ENCODE measurements at regions not wholly inside any gene's neighbourhood (a gene's known extent, or its start where the extent isn't known, plus 50 kb on each side); places are given as distances from the start of the nearest gene placed in this dataset.

DNA sequence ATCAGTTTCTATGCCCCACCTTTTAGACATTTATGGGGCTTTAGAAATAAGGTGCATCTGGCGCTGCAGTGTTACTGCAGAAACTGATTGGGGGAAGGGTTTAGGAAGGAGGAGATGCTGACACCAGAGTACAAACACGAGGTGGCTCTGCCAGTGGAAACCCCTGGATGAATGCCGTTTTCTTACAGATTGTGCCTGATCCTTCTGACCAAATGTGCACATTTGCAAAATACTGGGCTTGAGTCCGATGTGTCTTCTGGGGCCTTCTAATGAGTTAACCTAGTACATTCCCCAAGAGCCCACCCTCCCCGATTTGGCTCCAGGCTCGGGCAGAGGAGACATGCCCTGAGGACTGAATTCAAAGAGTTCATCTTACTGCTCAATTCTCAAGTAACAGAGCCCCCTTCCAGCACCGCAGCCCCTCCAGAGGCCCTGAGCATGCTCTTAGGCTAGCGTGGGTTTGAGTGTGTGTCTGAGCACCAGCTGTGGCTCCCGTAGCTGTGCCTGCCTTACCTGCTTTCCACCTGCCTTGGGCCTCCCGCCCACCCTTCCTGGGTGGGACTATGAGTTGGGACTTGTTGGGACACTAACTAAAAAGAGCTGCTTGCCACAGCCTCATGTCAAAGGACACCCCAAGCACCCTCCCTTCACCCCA, 116.7 kb upstream of the COPS8 start (continued):
- TF ChIP-seq ZNF501 (CRISPR knock-in tag; IDR thresholded peaks at IDR 0.05) (no peak), SKI (IDR thresholded peaks at IDR 0.05; ENCODE audit: partially characterized antibody) (no peak), SALL2 (CRISPR knock-in tag; IDR thresholded peaks at IDR 0.05) (no peak), ZC3H13 (CRISPR knock-in tag; IDR thresholded peaks at IDR 0.05) (no peak), HOXA7 (CRISPR knock-in tag; IDR thresholded peaks at IDR 0.05) (no peak), ZNF775 (CRISPR knock-in tag; IDR thresholded peaks at IDR 0.05; ENCODE audit: borderline replicate concordance) (no peak)
- TF ChIP-seq, protein P1, sequence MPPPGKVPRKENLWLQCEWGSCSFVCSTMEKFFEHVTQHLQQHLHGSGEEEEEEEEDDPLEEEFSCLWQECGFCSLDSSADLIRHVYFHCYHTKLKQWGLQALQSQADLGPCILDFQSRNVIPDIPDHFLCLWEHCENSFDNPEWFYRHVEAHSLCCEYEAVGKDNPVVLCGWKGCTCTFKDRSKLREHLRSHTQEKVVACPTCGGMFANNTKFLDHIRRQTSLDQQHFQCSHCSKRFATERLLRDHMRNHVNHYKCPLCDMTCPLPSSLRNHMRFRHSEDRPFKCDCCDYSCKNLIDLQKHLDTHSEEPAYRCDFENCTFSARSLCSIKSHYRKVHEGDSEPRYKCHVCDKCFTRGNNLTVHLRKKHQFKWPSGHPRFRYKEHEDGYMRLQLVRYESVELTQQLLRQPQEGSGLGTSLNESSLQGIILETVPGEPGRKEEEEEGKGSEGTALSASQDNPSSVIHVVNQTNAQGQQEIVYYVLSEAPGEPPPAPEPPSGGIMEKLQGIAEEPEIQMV (CRISPR knock-in tag; IDR thresholded peaks at IDR 0.05; ENCODE audit: low read depth): no peak

DNA sequence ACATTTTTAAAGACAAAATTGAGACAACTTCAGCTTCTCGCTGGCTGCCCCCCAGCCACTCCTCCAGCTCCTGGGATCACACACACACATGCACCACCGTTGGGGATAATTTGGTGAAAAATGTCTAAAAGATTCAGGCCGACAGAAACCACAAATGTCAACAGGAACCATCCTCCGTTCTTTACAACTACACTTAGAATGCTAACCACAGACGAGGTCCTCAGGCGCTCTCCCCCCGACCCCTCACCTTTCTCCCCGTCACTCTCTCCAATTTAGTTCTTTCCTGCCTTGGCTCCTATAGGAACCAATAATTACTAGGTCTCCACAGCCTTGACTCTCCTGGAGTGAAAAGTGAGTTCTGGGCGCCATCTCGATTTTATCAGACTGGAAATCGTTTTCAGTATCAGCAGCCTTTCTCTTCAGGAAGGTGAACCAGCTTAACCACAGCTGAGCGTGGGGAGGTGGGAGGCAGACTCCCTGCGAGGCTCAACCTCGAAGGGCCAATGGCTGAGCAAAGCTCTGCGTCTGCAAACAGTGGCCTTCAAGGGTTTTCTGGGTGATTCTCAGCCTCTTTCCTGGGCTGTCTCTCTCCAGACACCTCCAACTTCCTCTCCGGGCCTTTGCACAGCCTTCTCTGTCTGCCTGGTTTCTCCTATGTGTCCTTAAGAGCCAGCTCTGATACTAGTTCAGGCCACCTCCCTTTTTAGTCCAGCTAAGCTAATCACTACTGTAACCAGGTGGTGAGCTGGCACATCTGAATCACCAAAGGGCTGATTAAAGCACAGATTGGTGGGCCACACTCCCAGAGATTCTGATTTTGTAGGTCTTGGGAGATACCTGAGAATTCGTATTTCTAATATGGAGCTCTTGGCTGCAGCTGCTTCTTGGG, 115.7 kb upstream of the COPS8 start:
- H3K79me2 ChIP-seq (ENCODE audit: insufficient read depth, low read length): no peaks in the 10 kb centered on the region
- H3K4me3 ChIP-seq (replicated peaks in 1 of 3; ENCODE audit: insufficient read depth in 1 of 3, low read depth in 2 of 3, low read length in 3 of 3): no peak overlapping the region
- FAIRE-seq (no peak), ATAC-seq (no peak), DNase-seq (ENCODE audit: low spot score) (no peak)
- ChIA-PET POLR2A (no interaction called here), CTCF (ENCODE audit: low intra/inter-chr PET ratio, low total read pairs) (no interaction called here)
- no peak overlapping the region for H3K27ac ChIP-seq (ENCODE audit: extremely low read length, insufficient read depth, low read length)
- WGBS (ENCODE audit: low lambda C conversion rate): 75% methylated on average over 17 of the region's 17 CpGs
- H4K20me1 ChIP-seq (ENCODE audit: insufficient read depth, low read length): no peaks in the 10 kb centered on the region
- H3K36me3 ChIP-seq (replicated peaks in 1 of 2; ENCODE audit: control insufficient read depth in 1 of 2, insufficient read depth in 2 of 2, low read length in 2 of 2): no peaks in the 10 kb centered on the region
- no peak overlapping the region for H3K9ac ChIP-seq (ENCODE audit: insufficient read depth, low read depth, low read length)
- no peak overlapping the region for H2AFZ ChIP-seq (ENCODE audit: low read length)
- in situ Hi-C loops (cut with HindIII; ENCODE audit: extremely low pct_ligation_motif_present, low pct_unique_long_range_greater_than_20kb): no loop called here
- intact Hi-C loops (cut with micrococcal nuclease; ENCODE audit: unreplicated experiment): no loop called here
- H3K9me3 ChIP-seq (ENCODE audit: low read length): no peaks in the 10 kb centered on the region
- BruUV-seq (replicated peaks): no TSS peak
- peaks cover 78% of the 10 kb centered on the region for H3K4me1 ChIP-seq (ENCODE audit: insufficient read depth, low read length)
- H3K4me2 ChIP-seq (ENCODE audit: low read depth, low read length): no peak overlapping the region; the same call in 1 of the 2 replicates
- no peaks in the 10 kb centered on the region; a peak in 1 of 5 replicates for H3K27me3 ChIP-seq (ENCODE audit: control insufficient read depth in 1 of 2, insufficient read depth in 2 of 2, low read length in 2 of 2)
- TF ChIP-seq, protein P2, sequence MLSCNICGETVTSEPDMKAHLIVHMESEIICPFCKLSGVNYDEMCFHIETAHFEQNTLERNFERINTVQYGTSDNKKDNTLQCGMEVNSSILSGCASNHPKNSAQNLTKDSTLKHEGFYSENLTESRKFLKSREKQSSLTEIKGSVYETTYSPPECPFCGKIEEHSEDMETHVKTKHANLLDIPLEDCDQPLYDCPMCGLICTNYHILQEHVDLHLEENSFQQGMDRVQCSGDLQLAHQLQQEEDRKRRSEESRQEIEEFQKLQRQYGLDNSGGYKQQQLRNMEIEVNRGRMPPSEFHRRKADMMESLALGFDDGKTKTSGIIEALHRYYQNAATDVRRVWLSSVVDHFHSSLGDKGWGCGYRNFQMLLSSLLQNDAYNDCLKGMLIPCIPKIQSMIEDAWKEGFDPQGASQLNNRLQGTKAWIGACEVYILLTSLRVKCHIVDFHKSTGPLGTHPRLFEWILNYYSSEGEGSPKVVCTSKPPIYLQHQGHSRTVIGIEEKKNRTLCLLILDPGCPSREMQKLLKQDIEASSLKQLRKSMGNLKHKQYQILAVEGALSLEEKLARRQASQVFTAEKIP (CRISPR knock-in tag; IDR thresholded peaks at IDR 0.05; ENCODE audit: borderline replicate concordance): no peak
- TF ChIP-seq MIER2 (CRISPR knock-in tag; IDR thresholded peaks at IDR 0.05): no peak
- TF ChIP-seq, protein P3, sequence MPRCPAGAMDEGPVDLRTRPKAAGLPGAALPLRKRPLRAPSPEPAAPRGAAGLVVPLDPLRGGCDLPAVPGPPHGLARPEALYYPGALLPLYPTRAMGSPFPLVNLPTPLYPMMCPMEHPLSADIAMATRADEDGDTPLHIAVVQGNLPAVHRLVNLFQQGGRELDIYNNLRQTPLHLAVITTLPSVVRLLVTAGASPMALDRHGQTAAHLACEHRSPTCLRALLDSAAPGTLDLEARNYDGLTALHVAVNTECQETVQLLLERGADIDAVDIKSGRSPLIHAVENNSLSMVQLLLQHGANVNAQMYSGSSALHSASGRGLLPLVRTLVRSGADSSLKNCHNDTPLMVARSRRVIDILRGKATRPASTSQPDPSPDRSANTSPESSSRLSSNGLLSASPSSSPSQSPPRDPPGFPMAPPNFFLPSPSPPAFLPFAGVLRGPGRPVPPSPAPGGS (CRISPR knock-in tag; IDR thresholded peaks at IDR 0.05): no peak
- TF ChIP-seq, protein P4, sequence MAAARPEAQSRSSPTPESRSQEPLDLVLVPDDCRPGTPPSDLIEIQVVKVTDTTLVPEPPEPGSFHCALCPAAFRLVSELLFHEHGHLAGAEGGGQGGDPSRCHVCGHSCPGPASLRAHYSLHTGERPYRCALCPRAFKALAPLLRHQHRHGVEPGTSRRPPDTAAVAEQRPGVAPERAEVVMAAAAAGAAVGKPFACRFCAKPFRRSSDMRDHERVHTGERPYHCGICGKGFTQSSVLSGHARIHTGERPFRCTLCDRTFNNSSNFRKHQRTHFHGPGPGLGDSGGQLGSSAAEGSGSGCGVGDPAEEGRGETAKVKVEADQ (CRISPR knock-in tag; IDR thresholded peaks at IDR 0.05; ENCODE audit: borderline replicate concordance): no peak
- TF ChIP-seq, protein P5, sequence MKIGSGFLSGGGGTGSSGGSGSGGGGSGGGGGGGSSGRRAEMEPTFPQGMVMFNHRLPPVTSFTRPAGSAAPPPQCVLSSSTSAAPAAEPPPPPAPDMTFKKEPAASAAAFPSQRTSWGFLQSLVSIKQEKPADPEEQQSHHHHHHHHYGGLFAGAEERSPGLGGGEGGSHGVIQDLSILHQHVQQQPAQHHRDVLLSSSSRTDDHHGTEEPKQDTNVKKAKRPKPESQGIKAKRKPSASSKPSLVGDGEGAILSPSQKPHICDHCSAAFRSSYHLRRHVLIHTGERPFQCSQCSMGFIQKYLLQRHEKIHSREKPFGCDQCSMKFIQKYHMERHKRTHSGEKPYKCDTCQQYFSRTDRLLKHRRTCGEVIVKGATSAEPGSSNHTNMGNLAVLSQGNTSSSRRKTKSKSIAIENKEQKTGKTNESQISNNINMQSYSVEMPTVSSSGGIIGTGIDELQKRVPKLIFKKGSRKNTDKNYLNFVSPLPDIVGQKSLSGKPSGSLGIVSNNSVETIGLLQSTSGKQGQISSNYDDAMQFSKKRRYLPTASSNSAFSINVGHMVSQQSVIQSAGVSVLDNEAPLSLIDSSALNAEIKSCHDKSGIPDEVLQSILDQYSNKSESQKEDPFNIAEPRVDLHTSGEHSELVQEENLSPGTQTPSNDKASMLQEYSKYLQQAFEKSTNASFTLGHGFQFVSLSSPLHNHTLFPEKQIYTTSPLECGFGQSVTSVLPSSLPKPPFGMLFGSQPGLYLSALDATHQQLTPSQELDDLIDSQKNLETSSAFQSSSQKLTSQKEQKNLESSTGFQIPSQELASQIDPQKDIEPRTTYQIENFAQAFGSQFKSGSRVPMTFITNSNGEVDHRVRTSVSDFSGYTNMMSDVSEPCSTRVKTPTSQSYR (CRISPR knock-in tag; IDR thresholded peaks at IDR 0.05; ENCODE audit: borderline replicate concordance): no peak
- TF ChIP-seq GATAD2A (CRISPR knock-in tag; IDR thresholded peaks at IDR 0.05): no peak

Measured in HepG2 (cell line).